HL-60 (cell line): ENCODE measurements at regions not wholly inside any gene's neighbourhood (a gene's known extent, or its start where the extent isn't known, plus 50 kb on each side); places are given as distances from the start of the nearest gene placed in this dataset.

Experiments
- CTCF ChIP-seq: IDR thresholded peaks from one replicate; pipeline ENCODE4 v1.5.1; 2011; ENCODE audit warnings: low read length, control low read depth, inconsistent platforms; ENCODE audit not compliant: insufficient read depth
- POLR2AphosphoS5 ChIP-seq: IDR thresholded peaks from 2 replicates; pipeline ENCODE4 v1.6.1; 2012; ENCODE audit warnings: low read depth
- SPI1 ChIP-seq: IDR thresholded peaks from 2 replicates; pipeline ENCODE4 v1.6.1; 2012; ENCODE audit warnings: low read depth, mild to moderate bottlenecking, borderline replicate concordance

GRCh38 chr2:76450024-76450475 is 739.3 kb upstream of the GCFC2 start:
- TF ChIP-seq CTCF (no peak), POLR2AphosphoS5 (no peak), SPI1 (no peak)
